Activated CD8-positive, alpha-beta memory T cell treated with anti-CD3 and anti-CD28 coated beads, Interleukin-2, amount 50 U/mL, for 4 hours (primary cell): ENCODE measurements at regions not wholly inside any gene's neighbourhood (a gene's known extent, or its start where the extent isn't known, plus 50 kb on each side); places are given as distances from the start of the nearest gene placed in this dataset.

Experiments used
- DNase-seq: peaks from one replicate; pipeline ENCODE4 v3.0.0-alpha.2; 2020

DNA sequence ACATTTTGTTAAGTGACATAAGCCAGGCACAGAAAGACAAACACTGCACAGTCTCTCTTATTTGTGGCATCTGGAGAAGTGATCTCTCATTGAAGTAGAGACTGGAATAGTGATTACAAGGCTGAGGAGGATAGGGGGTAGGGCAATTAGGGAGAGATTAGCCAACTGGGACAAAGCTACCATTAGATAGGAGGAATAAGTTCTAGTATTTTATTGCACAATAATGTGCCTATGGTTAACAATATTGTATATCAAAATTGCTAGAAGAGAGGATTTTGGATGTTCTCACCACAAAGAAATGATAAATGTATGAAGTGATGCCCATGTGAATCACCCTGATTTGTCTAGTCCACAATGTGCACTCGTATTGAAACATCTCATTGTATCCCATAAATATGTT is 281.8 kb downstream of the MTRR start:
- DNase-seq = no peak

- DNase-seq = no peak
These were observed 287.8 kb downstream of the MTRR start for GRCh38 chr5:8156706-8157105.

DNA sequence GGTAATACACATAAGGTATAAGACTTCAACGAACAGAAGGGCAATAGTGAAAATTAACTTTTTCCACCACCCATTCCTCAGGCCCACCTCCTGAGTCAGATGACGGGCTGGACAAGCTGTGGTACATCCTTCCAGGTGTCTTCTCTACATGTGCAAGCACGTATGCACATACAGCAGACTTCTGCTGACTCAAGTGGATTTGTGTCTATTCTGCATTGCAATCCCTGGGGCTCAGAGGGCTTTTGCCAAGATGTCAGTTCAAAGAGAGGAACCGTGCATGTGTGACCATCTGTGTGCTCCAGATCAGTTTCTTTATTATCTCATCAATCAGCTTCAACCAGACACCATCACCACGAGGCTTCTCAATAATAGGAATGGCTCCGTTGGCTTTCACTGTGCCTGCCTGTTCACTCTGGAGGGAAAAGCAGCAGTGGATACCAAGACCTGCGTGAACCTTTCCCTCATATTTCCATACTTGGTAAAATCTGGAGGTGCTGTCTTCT is 288.4 kb downstream of the MTRR start:
- no peak for DNase-seq

- no peak for DNase-seq
These were observed 307.2 kb downstream of the MTRR start for GRCh38 chr5:8176101-8176693.

GRCh38 chr5:8184455-8185063 is 315.6 kb downstream of the MTRR start:
- DNase-seq = no peak

DNA sequence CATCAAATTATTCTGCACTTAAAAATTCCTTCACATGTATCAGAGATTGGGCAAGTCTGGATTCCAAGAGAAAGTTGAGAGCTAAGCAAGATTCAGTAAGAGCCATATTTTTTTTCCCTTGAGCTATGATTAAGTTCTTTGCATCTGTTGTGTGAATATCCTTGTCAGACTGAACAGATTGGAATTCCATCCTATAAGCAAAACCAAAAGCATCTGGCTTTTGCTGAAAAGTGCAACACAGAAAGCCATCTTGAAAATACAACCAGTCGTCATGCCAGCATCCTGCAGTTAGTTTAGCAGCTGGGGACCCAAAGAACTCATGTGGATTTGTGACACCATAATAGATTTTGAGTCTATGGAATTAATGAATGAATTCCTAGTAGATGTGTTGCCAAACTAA is 316.9 kb downstream of the MTRR start:
- DNase-seq = no peak

DNA sequence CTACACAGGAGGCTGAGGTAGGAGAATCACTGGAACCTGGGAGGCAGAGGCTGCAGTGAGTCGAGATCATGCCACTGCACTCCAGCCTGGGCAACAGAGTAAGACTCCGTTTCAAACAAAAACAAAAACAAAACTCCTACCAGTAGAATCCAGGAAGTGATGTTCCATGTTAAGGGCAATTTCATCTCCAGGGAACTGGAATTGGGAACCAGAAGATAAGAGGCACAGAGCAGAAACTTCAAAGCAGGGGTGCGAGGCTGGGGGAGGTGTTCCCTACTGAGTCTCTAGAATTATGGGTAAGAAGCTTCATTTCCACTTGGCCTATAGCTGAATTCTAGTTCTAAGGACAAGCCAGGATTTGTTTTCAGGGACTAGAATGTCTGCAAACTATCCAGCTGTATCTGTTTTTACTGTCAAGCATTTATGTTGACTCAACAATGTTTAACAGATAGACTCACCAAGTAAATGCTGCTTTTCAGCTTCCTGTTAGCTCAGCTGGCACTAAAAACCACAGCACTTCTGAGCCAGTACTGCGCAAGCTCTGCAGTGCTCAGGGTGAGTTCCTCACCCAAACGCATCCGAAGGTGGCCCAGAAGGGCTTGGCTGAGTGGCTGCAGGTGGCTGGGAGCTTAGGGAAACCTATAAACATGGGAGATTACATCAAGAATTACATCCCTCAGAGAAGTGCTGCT is 320.1 kb downstream of the MTRR start:
- DNase-seq = no peak

- DNase-seq = no peak
These were observed 323.9 kb downstream of the MTRR start for GRCh38 chr5:8192840-8193239.

- no peak for DNase-seq
These were observed 327.1 kb downstream of the MTRR start for GRCh38 chr5:8196061-8196460.

GRCh38 chr5:8208307-8208706 is 339.4 kb downstream of the MTRR start:
- DNase-seq = no peak

DNA sequence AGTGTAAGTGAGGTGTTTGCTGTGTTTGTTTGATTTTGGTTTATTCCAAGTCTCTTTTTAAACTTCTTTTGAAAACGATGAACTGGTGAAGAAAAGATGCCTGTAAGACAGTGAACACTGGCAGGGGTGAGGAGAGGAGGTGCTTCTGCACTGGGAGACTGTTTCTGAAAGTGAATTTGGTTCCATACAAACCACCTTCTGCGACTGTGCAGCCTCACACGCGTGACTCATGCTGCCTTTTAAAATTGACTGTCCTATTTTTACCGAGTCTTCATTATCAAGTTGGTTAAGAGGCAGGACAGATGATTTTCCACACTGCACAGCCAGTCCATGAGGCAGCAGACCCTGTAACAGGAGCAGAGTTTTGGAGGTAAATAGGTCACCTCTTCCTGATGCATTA is 340.6 kb downstream of the MTRR start:
- DNase-seq = no peak

DNA sequence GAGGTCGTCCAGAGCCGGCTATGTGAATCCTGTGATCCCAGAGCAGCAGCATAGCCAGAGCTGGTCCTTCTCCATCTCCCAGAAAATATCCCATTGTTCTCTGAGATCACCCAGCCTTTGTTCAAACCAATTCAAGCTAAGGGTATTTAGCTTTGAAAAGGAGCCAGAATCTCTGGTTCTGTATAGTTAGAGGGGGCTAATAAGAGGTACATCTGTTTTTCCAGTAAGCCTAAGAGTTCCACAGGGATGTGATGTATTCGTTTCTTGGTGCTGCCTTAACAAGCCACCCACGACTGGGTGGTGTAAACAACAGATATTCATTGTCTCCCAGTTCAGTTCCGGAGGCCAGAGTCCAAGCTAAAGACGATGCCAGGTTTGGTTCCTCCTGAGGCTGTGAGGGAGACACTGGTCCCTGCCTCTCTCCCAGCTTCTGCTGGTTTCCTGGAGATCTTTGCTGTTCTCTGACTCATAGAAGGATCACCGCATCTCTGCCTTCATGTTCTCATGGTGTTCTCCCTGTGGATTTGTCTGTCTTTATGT is 344.8 kb downstream of the MTRR start:
- no peak for DNase-seq

DNA sequence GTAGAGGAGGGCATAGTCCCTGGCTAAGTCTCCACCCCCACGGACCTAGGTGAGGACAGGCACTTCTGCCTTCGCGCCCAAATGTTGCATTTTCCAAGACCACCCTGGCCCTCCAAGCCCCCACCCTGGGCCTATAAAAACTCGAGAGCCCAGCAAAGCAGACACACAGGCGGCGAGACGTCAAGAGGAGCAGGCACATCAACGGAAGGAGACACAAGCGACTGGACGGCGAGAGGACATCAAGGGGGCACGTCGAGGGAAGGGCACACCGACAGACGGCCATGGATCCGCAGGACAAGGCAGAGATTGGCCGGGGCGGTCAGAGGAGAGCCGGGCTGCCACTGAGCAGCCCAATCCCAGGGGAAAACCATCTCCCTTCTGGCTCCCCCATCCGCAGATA is 348.0 kb downstream of the MTRR start:
- no peak for DNase-seq

GRCh38 chr5:8226148-8226547 is 357.2 kb downstream of the MTRR start:
- no peak for DNase-seq

DNA sequence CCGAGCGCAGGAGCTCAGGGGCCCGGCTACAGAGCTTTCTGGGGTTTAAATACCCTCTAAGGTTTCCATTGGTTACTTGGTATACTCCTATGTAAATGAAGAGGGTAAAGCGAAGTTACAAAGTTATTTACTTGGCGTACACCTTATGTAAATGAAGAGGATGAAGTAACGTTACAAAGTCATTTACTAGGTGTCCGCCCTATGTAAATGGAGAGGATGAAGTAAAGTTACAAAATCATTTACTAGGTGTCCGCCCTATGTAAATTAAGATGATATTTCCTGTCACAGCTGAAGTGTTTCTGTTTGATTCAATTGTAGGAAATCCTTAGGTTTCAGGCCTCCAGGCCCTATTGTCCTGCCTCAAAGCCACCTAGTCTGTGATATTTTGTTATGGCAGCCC is 358.2 kb downstream of the MTRR start:
- no peak for DNase-seq

GRCh38 chr5:8229551-8229950 is 360.6 kb downstream of the MTRR start:
- no peak for DNase-seq

DNA sequence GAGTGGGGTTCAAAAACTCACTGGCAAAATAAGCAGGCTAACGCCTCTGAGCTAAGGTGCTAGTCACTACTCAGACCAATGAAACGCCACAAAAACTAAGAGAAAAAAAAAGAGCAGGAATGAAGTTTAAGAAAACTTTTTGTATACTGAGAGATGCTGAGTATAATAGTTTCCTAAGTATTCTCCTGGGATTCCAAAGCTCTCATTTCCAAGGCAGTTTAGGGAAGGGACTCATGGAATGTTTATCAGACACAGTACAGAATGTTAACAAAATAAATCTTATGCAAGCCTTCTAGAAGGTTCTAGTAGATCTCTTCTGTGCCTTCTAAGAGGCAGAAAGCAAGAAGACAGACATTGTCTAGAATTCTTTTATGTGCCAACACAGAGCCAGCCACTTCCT is 361.9 kb downstream of the MTRR start:
- no peak for DNase-seq

GRCh38 chr5:8233479-8233878 is 364.5 kb downstream of the MTRR start:
- no peak for DNase-seq

DNA sequence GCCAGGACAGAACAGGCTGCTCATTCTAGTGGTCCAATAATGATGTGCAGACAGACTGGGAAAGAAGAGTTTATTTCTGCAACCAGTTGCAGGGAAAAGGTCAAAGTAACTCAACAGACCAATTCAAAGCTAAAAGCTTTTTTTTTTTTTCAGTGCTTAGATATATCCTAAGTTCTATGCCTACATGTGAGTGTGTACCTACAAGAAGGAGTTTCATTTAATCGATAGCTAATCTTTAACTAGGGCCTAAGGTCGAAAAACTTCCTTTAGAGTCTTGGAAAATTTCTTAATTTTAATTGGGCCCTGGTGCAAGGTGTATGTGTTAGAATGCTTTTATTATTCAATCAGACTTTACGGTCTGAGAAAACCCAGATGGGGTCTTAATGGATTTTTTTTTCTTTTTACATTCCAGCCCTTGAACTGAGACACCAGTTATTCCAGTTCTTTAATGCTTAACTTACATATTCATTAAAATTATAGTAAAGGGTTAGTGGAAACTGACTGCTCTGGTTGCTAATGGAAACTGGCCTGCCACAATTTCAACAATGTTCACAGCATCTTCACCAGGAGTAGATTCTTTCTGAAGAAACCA is 365.3 kb downstream of the MTRR start:
- DNase-seq = no peak

DNA sequence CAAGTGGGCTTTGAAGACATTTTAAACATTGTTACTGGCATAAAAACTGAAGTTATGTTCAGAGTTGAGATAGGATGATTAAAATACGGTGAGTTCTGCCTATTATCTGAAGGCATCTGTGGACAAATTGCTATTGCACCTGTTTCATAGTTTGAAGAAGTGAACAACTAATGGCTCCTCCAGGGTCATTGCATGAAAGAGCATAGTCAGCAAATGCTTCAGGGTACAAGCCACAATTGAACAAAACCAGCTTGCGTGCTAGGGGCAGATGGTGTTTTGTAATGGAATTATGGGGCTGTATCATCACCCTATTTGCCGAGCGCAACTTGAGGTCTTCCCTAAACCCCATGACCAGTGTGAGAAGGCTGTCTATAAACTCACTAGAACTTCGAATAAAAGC is 369.1 kb downstream of the MTRR start:
- DNase-seq = no peak

- no peak for DNase-seq
These were observed 370.2 kb downstream of the MTRR start for GRCh38 chr5:8239198-8239597.

DNA sequence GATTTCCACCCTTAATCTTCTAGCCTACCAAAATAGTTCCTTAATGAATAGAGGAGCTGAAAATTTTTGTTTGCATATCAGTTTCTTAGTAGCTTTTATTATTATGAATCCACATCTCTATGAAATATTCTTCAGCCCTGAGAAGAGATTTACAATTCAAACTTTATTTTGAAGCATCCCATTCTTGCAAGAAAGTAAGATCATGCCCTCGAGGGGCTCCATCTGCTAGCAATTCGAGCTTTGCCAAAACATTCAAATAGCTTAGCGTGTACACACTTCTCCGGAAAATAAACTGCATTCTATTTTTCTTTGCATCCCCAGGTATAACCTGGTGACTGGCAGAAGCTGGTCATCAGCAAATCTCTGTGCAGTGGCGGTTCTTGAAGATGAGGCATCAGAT is 370.7 kb downstream of the MTRR start:
- no peak for DNase-seq

- DNase-seq = no peak
These were observed 372.1 kb downstream of the MTRR start for GRCh38 chr5:8241076-8241475.

DNA sequence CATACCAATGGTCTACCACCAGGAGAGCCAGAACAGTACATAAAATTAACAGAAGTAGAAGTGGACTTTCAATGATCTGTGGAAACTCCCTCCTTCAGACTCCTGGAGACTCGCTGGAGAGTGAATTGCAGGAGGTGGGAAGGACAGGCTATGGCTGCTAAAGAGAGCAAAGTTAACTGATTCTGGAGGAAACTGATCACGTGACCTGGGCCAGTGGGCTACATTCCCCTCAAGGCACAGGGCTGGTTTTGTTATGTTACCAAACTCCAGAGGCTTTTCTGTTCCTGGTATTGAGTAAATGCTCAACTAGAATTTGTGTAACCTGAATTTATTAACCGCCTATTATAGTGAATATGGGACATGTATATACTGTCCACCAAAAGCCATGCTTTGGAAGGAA is 372.6 kb downstream of the MTRR start:
- DNase-seq = no peak
